ENCODE measurements at regions not wholly inside any gene's neighbourhood (a gene's known extent, or its start where the extent isn't known, plus 50 kb on each side); places are given as distances from the start of the nearest gene placed in this dataset.

- TF ChIP-seq, protein P1, sequence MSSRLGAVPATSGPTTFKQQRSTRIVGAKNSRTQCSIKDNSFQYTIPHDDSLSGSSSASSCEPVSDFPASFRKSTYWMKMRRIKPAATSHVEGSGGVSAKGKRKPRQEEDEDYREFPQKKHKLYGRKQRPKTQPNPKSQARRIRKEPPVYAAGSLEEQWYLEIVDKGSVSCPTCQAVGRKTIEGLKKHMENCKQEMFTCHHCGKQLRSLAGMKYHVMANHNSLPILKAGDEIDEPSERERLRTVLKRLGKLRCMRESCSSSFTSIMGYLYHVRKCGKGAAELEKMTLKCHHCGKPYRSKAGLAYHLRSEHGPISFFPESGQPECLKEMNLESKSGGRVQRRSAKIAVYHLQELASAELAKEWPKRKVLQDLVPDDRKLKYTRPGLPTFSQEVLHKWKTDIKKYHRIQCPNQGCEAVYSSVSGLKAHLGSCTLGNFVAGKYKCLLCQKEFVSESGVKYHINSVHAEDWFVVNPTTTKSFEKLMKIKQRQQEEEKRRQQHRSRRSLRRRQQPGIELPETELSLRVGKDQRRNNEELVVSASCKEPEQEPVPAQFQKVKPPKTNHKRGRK (CRISPR knock-in tag; IDR thresholded peaks at IDR 0.05): no peak
- no peak for TF ChIP-seq GABPA (IDR thresholded peaks at IDR 0.05; ENCODE audit: low read depth, low read length)
- no peak for TF ChIP-seq GABPA (CRISPR knock-in tag; IDR thresholded peaks at IDR 0.05; ENCODE audit: low read depth)
- TF ChIP-seq STAT5B (CRISPR knock-in tag; IDR thresholded peaks at IDR 0.05): no peak
- TF ChIP-seq RAD21 (CRISPR knock-in tag; IDR thresholded peaks at IDR 0.05): no peak
- TF ChIP-seq ARID2 (CRISPR knock-in tag; IDR thresholded peaks at IDR 0.05; ENCODE audit: borderline replicate concordance): no peak
- no peak for TF ChIP-seq SUZ12 (IDR thresholded peaks at IDR 0.05; ENCODE audit: low read depth, low read length)
- no peak for TF ChIP-seq ZNF180 (CRISPR knock-in tag; IDR thresholded peaks at IDR 0.05; ENCODE audit: borderline replicate concordance, low read depth)
- TF ChIP-seq ESRRA (CRISPR knock-in tag; IDR thresholded peaks at IDR 0.05; ENCODE audit: low read depth): no peak
Measured at GRCh38 chr18:45142868-45143267, 462.2 kb downstream of the SETBP1 start.
